DMS53 treated with DMSO at 0.1 percent for 48 hours (cell line): ENCODE measurements at regions not wholly inside any gene's neighbourhood (a gene's known extent, or its start where the extent isn't known, plus 50 kb on each side); places are given as distances from the start of the nearest gene placed in this dataset.
"Not testable (repeated sequence)": the region's sequence is repeated elsewhere in the genome, so short reads cannot be mapped to it uniquely, and the experiment has no call there.

ENCODE experiments used
- DNase-seq: peaks from one replicate; lab custom pipeline; 2025; ENCODE audit not compliant: unreplicated experiment; lab: John Stamatoyannopoulos, UW

DNA sequence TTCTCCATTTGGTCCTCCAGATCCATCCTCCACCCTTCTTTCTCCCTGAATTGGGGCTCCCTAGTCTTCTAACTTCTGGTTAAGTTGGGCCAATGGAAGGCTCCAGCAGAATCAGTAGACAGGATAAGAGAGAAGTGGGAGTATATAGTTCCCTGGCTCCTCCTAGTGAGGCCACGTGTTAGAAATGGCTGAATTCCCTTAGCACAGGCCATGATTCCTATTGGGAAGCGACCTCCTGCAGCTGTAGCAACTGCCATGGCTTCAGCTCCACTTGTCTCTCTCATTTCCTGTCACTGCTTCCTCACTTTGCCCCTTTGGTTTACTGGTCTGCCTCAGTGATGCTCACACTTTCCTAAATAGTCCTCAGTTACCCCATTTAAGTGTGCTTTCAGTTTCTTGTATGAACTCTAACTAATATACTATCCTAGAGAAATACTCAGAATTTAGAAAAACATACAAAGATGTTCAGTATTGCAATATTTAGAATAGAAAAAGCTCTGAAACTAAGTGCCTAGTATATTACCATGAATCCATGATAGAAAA lies 104.8 kb upstream of the SMARCA2 start:
- DNase-seq, result no peak

DNA sequence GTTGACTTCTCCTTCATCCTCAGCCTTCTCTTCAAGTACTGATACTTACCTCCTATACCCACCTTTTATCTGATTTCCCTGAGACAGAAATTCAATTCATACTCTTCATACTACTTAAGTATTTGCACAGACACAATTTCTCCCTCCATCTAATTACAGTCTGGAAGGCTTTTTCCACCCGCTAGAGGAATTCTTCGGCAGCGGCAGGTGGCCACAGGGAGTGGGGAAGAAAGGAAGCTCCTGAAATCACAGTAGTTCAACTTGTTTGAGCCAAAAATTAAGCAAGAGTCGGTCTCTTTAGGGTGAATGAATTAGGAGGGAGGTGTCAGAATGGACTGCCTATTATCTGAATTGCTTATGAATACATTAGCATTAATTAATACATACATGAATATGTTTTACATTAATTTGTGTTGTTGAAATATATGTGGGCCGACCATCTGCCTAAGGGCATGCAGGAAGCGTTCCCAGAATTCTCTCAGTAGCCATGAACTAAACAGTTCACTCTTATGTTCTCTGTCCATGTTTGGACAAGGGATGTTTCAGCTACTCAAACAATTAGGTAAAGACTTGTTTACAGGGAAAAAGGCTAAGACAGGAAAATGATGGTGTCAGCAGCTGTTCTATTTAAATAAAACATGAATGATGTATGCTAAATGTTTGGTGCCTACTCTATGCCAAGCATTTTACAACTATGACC lies 101.4 kb upstream of the SMARCA2 start:
- DNase-seq, result peak; percentile 7

DNA sequence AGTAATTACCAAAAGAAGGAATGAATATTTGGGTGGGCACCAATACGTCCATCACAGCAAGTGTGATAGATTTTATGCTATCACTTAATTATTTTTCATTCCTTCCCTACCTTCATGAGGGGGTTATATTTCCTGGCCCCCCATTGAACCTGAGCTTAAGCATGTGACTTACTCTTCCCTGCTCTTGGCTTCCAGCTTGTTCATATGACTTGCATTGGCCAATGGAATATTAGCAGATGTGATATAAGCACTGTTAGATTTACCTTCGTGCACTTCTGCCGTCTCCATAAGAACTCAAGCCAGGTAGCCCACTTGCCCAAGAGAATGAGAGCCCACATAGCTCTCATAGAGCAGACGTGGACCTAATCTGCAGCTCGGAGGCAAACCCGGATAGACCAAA lies 99.1 kb upstream of the SMARCA2 start:
- DNase-seq, result no peak

DNA sequence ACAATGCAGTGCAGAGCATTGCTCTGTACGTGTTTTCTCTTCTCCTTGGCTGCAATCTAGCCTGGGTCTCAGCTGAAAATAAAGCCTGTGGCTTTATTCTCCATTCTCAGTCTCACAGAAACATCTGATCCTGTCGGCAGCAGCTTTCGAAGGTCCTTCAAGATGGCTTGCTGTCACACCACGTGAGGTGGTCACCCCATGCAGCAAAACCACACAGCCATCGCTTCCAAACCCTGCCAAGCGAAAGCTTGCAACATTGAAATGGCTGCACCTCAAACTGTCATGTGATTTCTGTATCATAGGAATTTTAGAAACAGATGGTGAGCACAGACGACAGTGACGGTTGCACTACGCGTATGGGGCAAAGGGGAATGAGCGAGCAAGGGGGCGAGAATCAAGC lies 98.5 kb upstream of the SMARCA2 start:
- DNase-seq, result no peak

DNA sequence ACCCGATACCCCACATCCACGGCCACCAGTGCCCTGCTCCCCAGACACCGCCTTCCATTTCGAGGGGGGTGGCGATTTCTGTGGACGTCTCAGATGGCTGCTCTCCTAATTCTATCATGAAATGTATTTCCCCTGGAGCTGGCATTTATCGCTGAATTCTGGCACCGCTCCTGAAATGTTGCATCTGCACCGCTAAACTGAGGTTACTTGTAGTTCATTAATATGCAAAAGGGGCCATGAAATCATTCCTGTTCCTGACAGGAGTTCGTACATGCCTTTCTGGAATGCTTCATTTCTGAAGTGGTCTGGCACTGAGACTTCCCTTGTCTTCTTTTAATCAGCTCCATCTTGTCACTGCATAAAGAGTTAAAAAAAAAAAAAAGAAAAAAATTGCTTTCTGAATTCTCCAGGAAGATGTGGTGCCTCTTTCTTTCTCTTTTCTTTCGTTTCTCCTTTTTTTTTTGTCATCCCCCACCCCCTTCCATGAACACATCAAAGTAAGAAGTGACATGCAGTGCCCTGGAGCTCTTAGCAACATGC lies 97.7 kb upstream of the SMARCA2 start:
- DNase-seq, result no peak

DNA sequence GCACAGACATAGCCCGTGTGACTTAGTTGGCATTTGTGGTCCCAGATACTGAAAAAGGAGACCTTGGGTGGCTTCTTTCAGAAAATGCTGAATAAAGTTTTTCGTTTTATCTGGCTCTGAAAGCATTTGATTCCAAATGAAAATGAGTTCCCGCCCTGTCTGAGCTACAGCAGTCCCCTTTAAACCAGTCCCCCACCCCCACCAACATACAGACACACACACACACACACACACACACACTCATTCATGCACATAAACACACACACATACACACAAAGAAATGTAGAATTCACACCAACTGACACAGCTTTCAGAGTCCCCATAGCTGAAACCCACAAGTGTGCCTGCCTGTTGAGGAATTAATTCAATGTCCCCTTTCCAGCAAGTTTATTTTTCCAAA lies 97.0 kb upstream of the SMARCA2 start:
- no peak for DNase-seq

DNA sequence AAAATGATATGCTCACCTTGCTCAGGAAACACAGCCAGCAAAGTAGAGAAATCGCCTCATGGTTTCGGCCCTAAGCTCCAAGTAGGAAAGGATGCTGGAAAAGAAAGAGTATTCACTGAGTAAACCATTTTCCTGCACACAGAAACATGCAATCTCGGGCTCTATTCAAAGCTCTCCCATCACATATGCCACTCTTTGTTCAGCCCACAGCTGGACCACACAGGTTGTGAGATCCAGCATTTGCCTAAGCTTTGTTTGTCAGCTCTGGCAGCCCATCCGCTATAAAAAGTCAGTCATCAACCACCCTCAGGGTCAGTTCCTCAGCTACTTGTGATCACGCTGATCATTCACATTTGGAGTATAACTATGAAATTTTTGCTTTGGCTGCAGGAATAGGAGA lies 96.5 kb upstream of the SMARCA2 start:
- DNase-seq, result no peak

DNA sequence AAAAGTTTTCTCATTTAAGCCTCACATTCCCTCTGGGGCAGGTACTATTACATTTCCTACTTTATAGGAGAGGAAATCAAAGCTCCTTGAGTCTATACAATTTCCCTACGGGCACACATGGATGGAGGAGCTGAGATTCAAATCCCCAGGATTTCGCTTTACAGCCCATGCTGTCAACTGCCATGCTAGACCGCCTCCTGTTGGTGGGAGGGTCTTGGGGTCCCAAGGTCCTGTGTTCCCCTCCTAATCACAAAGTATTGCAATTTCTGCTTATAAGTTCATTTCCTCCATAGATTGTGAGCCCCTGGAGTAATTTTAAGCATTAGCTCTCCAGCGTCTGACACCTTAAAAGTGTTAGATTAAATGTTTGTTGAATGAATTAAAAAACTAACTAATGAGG lies 95.9 kb upstream of the SMARCA2 start:
- DNase-seq, result no peak

DNA sequence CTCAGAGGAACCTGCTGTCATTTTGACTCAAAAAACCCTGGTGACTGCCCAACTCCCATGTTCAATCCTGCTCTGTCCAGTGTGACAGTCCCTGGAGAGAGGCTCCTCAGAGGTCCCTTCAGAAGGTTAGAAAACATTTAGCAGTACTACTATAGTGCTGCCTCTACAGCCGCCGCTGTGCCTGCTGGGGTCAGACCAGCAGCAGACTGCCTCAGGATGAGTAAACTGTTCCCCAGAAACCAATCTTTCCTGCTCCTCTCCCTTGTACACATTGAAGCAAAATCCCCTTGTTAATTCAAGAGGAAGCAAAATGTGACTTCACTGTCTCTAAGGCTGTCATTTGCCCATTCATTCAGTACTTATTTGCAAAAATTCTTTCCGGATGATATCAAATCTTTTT lies 94.8 kb upstream of the SMARCA2 start:
- no peak for DNase-seq

DNA sequence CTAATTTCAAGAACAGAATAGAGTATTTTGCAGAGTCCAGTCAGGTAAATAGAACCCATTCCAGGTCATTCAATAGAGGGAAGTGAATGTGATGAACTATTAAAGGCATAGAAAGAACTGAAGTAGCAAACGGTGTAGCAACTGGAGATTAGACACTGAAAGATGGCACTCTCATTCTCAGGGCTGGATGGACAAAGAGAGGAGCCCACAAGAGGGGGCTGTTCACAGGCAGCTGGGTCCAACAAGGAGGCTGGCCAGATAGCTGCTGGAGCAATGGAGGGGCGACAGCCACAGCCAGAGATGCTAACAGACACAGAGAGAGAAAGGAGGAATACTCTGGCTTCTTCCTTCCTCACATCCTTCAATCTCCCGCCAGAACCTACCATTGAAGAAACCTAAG lies 93.1 kb upstream of the SMARCA2 start:
- DNase-seq, result no peak

DNA sequence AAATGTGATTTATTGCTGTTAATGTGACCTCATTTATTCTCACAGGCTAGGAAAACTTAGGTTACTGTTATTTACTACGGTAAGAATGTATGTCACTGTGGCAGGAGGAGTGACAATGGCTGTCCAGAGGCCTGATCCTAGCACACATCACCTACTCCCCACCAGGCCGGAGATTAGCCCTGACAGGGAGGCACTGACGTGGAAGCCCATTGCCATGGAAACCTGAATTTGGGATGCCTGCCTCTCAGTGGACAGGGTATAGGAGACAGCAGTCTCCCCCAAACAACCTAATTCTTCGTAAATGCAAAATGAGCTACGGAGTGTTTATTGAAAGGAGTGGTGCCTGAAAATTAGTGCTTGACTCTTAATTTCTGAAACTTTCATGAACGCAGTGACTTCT lies 87.6 kb upstream of the SMARCA2 start:
- no peak for DNase-seq

DNA sequence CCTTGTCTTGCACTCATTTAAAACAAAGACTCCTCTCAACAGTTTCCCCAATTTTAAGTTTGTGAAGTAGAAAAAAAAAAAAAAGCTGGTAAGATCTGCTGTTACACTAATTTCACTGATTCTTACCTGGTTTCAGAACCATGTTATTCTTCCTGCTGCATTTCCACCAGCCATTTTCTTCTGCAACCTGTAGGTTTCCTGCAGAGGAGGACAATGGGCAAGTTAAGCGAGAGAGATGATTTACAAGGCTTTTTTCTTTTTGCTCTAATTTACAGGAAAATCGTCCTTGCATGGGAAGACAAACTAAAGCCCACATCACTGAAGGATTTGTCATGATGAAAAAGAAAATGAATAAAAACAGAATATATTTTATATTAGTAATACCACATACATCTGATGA lies 86.0 kb upstream of the SMARCA2 start:
- no peak for DNase-seq

DNA sequence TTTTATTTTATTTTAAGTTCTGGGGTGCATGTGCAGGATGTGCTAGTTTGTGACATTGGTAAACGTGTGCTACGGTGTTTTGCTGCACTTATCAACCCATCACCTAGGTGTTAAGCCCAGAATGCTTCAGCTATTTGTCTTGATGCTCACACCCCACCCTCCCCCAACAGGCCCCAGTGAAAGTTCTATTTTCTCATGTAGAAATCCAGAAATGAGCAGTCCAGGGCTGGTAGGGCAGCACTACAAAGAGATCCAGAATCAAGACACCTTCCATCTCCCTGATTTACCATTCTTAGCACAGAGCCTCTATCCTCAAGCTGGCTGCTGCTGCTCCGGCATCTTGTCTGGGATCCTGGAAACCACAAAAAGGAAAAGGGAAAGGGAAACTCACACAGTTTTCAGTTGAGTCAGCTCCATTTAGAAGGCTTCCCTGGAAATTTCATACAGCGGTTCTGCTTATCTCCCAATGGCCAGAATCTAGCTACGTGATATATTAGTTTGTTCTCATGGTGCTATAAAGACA lies 85.4 kb upstream of the SMARCA2 start:
- DNase-seq, result no peak

DNA sequence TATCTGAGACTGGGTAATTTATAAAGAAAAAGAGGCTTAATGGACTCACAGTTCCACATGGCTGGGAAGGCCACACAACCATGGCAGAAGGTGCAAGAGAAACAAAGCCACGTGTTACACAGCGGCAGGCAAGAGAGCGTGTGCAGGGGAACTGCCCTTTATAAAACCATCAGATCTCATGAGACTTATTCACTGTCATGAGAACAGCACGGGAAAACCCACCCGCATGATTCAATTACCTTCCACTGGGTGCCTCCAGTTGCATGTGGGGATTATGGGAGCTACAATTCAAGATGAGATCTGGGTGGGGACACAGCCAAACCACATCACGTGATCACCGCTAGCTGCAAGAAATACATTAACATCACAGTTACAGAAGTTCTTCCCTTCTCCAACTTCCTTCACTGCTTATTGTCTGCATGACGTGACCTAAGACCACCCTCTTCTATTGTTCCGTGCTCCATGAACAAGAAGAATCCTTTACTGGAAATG lies 84.9 kb upstream of the SMARCA2 start:
- not testable (repeated sequence) for DNase-seq

DNA sequence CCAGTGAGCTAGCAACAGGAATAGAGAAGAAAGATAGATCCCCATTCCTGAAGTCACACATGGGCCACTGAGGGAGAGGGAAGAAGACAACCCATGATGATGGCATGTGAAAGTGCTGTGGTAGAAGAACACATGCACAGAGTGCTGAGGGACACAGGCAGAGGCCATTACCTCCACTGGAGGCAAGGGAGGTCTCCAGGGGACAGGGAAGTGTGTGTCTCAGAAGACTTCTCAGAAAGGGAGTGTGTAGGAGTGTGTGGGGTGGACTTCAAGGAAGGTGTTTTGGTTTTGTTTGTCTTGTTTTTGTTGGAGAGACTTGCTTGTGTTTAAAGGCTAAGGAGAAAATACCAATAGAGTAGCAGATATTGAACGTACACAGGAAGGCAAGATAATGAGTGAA lies 77.0 kb upstream of the SMARCA2 start:
- DNase-seq, result no peak

DNA sequence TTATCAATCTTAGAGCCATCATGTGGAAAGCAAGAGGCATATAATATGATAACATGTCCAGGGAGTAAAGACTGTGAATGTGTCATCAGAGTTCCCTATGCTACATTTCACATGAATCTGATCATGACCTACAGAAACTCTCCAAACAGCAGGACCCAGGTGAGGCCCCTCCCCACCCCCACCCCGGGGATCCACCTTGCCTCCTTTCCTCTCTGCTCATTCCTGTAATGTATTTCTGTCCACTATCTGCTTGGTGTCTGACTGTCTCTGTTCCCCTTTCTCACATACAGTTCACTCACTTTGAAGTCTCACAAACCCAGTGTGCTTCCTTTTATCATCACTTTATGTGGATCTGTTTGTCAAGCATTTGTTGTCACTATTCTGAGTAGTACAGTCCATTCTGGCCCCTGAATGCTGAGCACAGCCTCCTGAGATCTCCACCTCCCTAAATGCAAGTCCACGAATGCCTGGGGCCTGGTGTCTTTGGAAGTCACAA lies 76.4 kb upstream of the SMARCA2 start:
- DNase-seq, result no peak

DNA sequence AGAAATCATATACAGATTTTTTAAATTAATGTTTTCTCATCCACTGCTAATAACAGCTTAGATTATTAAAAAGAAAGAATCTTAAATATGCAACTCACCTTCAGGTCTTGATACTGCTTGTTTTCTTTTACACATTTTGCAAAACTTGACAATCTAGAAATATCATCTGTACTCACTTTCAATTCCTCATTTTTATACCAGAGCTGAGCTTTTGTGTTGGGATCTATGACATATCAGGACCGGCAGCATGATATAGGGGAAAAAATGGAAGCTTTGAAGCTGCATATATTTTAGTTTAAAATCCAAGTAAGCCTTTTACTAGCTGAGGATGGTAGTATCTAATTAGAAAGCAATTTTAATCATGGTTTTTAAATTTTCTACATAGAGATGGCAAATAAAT lies 75.7 kb upstream of the SMARCA2 start:
- no peak for DNase-seq

DNA sequence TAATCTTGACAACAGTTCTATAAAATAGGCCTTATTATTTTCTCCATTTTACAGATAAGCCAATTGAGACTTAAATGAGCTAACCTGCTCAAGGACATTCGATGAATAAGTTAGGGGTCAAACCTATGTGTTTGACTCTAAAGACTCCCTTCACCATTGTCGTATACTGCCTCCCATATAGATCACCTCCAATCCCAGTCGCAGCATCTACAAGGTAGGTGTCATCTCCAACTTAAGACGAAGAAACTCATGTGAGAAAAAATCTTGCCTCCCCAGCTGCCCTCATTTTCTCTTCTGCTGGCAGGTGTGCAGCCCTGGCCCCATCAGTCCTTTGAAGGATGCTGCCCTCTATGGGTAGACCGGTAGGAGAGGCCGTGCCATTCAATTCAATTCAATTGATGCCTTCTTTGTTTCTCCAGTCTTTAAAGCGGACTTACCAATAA lies 75.2 kb upstream of the SMARCA2 start:
- DNase-seq, result peak; percentile 12

DNA sequence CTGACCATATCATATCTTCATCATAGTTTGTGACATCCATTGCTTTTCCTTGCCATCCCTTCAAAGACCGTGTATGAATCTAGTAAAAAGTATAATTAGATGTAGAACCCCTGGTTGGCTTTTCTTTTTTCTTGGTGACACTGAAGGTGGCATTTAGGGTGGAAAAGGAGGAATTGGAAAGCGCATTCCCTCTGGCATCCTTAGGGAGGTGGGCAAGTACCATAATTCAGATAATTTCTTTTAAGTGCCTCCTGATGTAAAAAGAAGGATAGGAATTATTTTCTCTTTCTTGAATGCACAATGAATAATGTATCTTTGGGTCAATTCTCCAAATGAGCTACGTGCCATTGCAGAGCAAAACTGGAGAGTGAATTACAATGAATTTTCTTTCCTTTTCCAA lies 73.2 kb upstream of the SMARCA2 start:
- DNase-seq, result no peak

DNA sequence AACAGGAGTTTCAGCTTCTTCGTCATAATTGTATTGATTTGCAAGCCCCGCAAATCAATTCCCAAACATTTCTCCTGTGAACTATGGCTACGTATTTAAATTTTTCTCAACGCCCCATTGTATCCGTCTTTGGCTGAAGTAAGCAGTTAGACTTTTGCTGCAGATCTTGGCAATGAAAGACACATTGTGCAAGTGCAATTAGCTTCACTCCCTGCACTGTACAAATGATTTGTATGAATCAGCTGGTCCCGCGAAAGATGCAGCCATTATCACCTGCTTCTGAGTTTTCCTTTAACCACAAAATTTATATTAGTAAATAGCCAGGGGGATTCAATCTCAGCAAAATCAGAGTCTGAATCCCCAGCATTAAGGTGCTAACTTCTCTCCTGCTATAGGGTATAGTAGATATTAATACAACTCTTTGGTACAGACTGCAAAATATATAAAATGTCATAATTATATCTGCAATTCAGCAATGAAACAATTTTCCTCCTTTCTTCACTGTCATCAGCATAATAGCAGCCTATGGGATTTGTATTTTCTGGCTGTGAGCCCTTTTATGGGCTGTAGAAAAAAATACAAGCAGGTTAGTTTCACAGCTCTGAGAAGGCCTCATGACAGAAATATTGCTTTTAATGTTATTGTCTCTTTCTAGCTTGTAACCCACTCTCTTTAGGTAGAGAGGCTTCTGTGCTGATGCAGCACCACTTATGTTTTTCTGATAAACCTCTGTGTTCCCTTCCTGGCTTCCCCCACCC lies 68.4 kb upstream of the SMARCA2 start:
- DNase-seq, result no peak

DNA sequence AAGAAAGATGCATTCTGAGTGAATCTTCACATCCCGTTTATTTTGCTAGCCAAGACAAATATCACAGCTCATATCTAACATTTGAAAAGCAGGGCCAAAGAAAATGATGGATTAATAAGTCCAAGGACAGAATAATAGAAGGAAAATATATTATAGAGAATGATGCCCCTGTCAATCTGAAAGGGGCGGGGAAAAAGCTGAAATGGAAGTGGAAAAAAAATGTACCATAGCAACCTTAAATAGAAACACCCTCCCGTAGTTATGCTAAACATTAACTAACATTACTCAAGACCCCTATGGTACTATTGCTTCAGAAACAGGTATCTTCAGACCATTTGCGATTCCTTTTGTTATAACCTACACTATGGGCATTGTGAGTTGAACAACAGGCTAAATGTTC lies 67.7 kb upstream of the SMARCA2 start:
- DNase-seq, result no peak

DNA sequence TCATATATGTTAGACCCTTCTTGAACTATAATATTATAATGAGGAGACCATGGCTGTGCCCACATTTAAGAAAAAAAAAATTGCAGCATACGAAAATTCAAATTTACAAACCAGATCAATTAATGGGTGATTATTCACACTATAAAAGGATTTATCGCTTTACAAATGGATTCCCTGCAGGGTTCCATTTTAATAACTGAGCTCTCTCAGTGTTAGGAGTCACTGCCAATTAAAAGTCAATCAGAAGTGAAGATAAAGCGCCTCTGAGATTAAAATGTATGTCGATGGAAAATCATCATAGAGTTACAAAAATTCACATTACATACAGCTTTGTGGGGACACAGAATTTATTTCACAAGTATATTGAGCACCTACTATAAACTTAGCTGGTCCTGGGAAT lies 66.6 kb upstream of the SMARCA2 start:
- no peak for DNase-seq
